ENCODE measurements at regions not wholly inside any gene's neighbourhood (a gene's known extent, or its start where the extent isn't known, plus 50 kb on each side); places are given as distances from the start of the nearest gene placed in this dataset.

DNA sequence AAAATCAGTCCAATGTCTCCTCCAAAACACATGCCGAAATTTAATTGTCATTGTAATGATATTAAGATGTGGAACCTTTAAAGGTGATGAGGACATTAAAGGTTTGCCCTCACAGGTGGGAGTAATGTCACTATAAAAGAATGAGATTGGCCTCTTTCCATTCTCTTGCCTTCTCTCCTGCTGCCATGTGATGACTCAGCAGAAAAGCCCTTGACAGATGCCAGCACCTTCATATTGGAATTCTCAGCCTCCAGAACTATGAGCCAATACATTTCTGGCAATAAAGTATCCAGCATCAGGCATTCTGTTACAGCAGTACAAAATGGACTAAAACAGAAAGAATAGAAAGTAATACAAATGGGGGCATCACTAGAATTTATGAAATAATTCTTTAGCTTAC lies 609.7 kb downstream of the SLC16A7 start:
- no peak for FAIRE-seq
- DNase-seq (ENCODE audit: low read depth in 1 of 2, low spot score in 2 of 2) = no peak
- TF ChIP-seq BACH1 (IDR thresholded peaks at IDR 0.05; ENCODE audit: low read length) (peak; percentile 95), SP2 (IDR thresholded peaks at IDR 0.05; ENCODE audit: low read length) (no peak), JUND (IDR thresholded peaks at IDR 0.05; ENCODE audit: low read length) (0 out of 2 replicates have a peak, but pooled peaks have one; percentile 18), YY1 (IDR thresholded peaks at IDR 0.05; ENCODE audit: low read depth, low read length) (0 out of 2 replicates have a peak, but pooled peaks have one; percentile 9), TAF7 (optimal IDR thresholded peaks at IDR 0.05; ENCODE audit: borderline replicate concordance, low read depth, low read length) (no peak), BCL11A (IDR thresholded peaks at IDR 0.05; ENCODE audit: low read depth in 2 of 2, low read length in 2 of 2) (no peak), KDM4A (IDR thresholded peaks at IDR 0.05; ENCODE audit: low read depth, low read length, severe bottlenecking) (no peak), MAFK (IDR thresholded peaks at IDR 0.05; ENCODE audit: low read depth, low read length) (peak; percentile 99)

More for the DNA sequence above, 609.7 kb downstream of the SLC16A7 start:
- H4K5ac ChIP-seq (ENCODE audit: insufficient read length, low read depth, low read length) = no peak overlapping the region
- no peak overlapping the region for H2BK12ac ChIP-seq (ENCODE audit: low read depth, low read length)
- no peak overlapping the region for H3K56ac ChIP-seq (replicated peaks; ENCODE audit: insufficient read length, low read depth, low read length)
- H3K27me3 ChIP-seq (replicated peaks in 1 of 4; ENCODE audit: control insufficient read depth in 3 of 4, extremely low read depth in 1 of 4, insufficient read depth in 3 of 4, low read length in 3 of 4) = no peaks in the 10 kb centered on the region
- H3K23me2 ChIP-seq (ENCODE audit: low read depth, low read length) = no peaks in the 10 kb centered on the region
- no peaks in the 10 kb centered on the region for H3K9me3 ChIP-seq (ENCODE audit: insufficient read depth in 2 of 2, low read depth in 1 of 2, low read length in 1 of 2)
- H3K36me3 ChIP-seq (ENCODE audit: control insufficient read depth in 2 of 4, insufficient read depth in 4 of 4, low read length in 3 of 4) = no peaks in the 10 kb centered on the region
- no peaks in the 10 kb centered on the region; a peak in 1 of 7 replicates for H3K4me1 ChIP-seq (replicated peaks in 1 of 4; ENCODE audit: control insufficient read depth in 3 of 4, insufficient read depth in 4 of 4, low read length in 3 of 4)
- no peak overlapping the region for H2BK120ac ChIP-seq (replicated peaks; ENCODE audit: low read depth, low read length)
- no peak overlapping the region for H2BK20ac ChIP-seq (ENCODE audit: low read length)
- H4K91ac ChIP-seq (replicated peaks; ENCODE audit: insufficient read length, low read length) = no peak overlapping the region
- H4K20me1 ChIP-seq (replicated peaks in 1 of 2; ENCODE audit: control insufficient read depth in 1 of 2, insufficient read depth in 2 of 2, low read length in 2 of 2) = no peaks in the 10 kb centered on the region
- no peak overlapping the region for H3K4ac ChIP-seq (replicated peaks; ENCODE audit: insufficient read length, low read depth, low read length)
- POLR2A ChIA-PET (ENCODE audit: partially characterized antibody) = no interaction called here
- H4K8ac ChIP-seq (ENCODE audit: extremely low read depth, insufficient read depth, low read length) = no peak overlapping the region
- no peaks in the 10 kb centered on the region for H3K79me2 ChIP-seq (ENCODE audit: control insufficient read depth in 1 of 2, insufficient read depth in 2 of 2, low read length in 2 of 2)
- no peak overlapping the region for H3K4me2 ChIP-seq (ENCODE audit: insufficient read depth in 1 of 2, low read depth in 2 of 2, low read length in 2 of 2)
- no peak overlapping the region for H3K14ac ChIP-seq (ENCODE audit: insufficient read length)
- H3K9ac ChIP-seq (replicated peaks in 1 of 4; ENCODE audit: extremely low read depth in 1 of 4, low read depth in 3 of 4, low read length in 3 of 4) = no peak overlapping the region
- H2BK15ac ChIP-seq (ENCODE audit: low read length) = no peak overlapping the region
- no peak overlapping the region for H2AFZ ChIP-seq (ENCODE audit: low read length)
- H3K18ac ChIP-seq (ENCODE audit: extremely low read depth, low read length) = no peak overlapping the region
- no peak overlapping the region for H3K4me3 ChIP-seq (ENCODE audit: extremely low read depth in 1 of 4, insufficient read depth in 2 of 4, low read depth in 3 of 4, low read length in 4 of 4)
- H2BK5ac ChIP-seq (ENCODE audit: low read depth, low read length) = no peak overlapping the region
- H3K27ac ChIP-seq (ENCODE audit: low read depth, low read length) = no peak overlapping the region
- no peaks in the 10 kb centered on the region for H3K79me1 ChIP-seq (ENCODE audit: low read depth, low read length)
- H2AK5ac ChIP-seq (ENCODE audit: low read depth, low read length) = no peak overlapping the region
- H3K23ac ChIP-seq (ENCODE audit: insufficient read length) = no peak overlapping the region
- WGBS, 2 experiments (ENCODE audit: extremely low coverage in 1 of 2, insufficient coverage in 1 of 2, insufficient read length in 1 of 2, insufficient replicate concordance in 2 of 2, low coverage in 1 of 2, low lambda C conversion rate in 2 of 2, missing lambda C conversion rate in 1 of 2) = 95% methylated on average over 1 of the region's 1 CpG; no CpG with 5 or more reads in 1 of the 2 experiments
- CTCF ChIA-PET (ENCODE audit: partially characterized antibody) = no interaction called here
